D721Med (cell line): ENCODE measurements at regions not wholly inside any gene's neighbourhood (a gene's known extent, or its start where the extent isn't known, plus 50 kb on each side); places are given as distances from the start of the nearest gene placed in this dataset.

Experiments
- DNase-seq: peaks from one replicate; pipeline ENCODE4 v3.0.0; 2011; ENCODE audit warnings: low spot score; ENCODE audit not compliant: insufficient read length
- FAIRE-seq: peaks from 2 replicates; lab custom pipeline; 2011; peaks lifted over from hg19 to GRCh38; lab: Jason Lieb, UNC
- CTCF ChIP-seq: IDR thresholded peaks from 2 replicates; pipeline ENCODE4 v1.5.1; 2012; ENCODE audit warnings: mild to moderate bottlenecking, control low read depth; ENCODE audit not compliant: insufficient read depth; ENCODE audit errors: missing control alignments

GRCh38 chr9:3732077-3733038 is 206.6 kb upstream of the RFX3 start:
- FAIRE-seq (peak; percentile 88), DNase-seq (no peak)
- TF ChIP-seq CTCF, result peak; percentile 74

- TF ChIP-seq CTCF, result no peak
- DNase-seq (no peak), FAIRE-seq (no peak)
Measured at GRCh38 chr9:3730511-3730922, 204.7 kb upstream of the RFX3 start.

GRCh38 chr9:3721096-3721495 is 195.3 kb upstream of the RFX3 start:
- DNase-seq (no peak), FAIRE-seq (no peak)
- no peak for TF ChIP-seq CTCF

GRCh38 chr9:3719286-3719685 is 193.5 kb upstream of the RFX3 start:
- TF ChIP-seq CTCF, result no peak
- FAIRE-seq (no peak), DNase-seq (no peak)

GRCh38 chr9:3716415-3716814 is 190.6 kb upstream of the RFX3 start:
- DNase-seq, result no peak
- TF ChIP-seq CTCF, result no peak
- FAIRE-seq, result no peak

GRCh38 chr9:3708751-3709150 is 182.9 kb upstream of the RFX3 start:
- no peak for FAIRE-seq
- no peak for TF ChIP-seq CTCF
- no peak for DNase-seq

- no peak for TF ChIP-seq CTCF
- no peak for DNase-seq
- no peak for FAIRE-seq
Measured at GRCh38 chr9:3704890-3705289, 179.1 kb upstream of the RFX3 start.
